Cardiac fibroblast (primary cell): ENCODE measurements at regions not wholly inside any gene's neighbourhood (a gene's known extent, or its start where the extent isn't known, plus 50 kb on each side); places are given as distances from the start of the nearest gene placed in this dataset.

ENCODE experiments used
- DNase-seq, 2 donors: peaks; one replicate each; pipeline versions ENCODE4 v3.0.0 to v3.0.0-alpha.2; 2010; ENCODE audit warnings: low read depth in 2 of 2
- H3K4me3 ChIP-seq, 2 donors: replicated peaks in 1 of 2; 1 replicate in 1 of 2; 2 replicates in 1 of 2; pipeline ENCODE4 v1.5.1; 2011; ENCODE audit warnings: low read depth in 2 of 2, low read length in 2 of 2, mild to moderate bottlenecking in 2 of 2, moderate library complexity in 1 of 2
- TF ChIP-seq, protein P1 (sequence below): IDR thresholded peaks from one replicate; pipeline ENCODE4 v1.5.1; 2011; ENCODE audit warnings: low read depth, mild to moderate bottlenecking, low read length, inconsistent platforms

- TF ChIP-seq, protein P1, sequence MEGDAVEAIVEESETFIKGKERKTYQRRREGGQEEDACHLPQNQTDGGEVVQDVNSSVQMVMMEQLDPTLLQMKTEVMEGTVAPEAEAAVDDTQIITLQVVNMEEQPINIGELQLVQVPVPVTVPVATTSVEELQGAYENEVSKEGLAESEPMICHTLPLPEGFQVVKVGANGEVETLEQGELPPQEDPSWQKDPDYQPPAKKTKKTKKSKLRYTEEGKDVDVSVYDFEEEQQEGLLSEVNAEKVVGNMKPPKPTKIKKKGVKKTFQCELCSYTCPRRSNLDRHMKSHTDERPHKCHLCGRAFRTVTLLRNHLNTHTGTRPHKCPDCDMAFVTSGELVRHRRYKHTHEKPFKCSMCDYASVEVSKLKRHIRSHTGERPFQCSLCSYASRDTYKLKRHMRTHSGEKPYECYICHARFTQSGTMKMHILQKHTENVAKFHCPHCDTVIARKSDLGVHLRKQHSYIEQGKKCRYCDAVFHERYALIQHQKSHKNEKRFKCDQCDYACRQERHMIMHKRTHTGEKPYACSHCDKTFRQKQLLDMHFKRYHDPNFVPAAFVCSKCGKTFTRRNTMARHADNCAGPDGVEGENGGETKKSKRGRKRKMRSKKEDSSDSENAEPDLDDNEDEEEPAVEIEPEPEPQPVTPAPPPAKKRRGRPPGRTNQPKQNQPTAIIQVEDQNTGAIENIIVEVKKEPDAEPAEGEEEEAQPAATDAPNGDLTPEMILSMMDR = no peak
- DNase-seq = no peak
- H3K4me3 ChIP-seq = no peak overlapping the region
Measured at GRCh38 chr3:87359025-87359424, 82.6 kb upstream of the POU1F1 start.

DNA sequence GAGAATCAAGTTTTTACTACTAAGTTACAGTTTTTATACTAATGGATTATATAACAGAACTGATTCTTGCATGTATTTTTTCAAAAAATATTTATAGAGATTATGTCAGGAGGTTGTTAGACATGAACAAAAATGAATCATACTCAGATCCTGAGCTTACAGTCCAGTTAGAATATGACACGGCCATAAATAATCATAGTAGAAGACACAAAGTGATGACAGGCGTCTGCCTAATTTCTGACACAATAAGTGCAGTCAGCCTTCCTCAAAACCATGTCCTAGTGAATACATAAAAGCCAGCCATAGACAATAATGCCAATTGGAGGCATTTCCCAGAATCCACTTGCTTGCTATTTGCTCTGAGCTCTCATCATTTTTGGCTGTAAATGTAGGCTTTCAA, 81.7 kb upstream of the POU1F1 start:
- H3K4me3 ChIP-seq = no peak overlapping the region
- peak in 1 of 2 donors; percentile 4 for DNase-seq
- TF ChIP-seq, protein P1 = no peak

GRCh38 chr3:87354398-87354797, 78.0 kb upstream of the POU1F1 start:
- H3K4me3 ChIP-seq = no peak overlapping the region
- TF ChIP-seq, protein P1 = no peak
- no peak for DNase-seq

- TF ChIP-seq, protein P1 = no peak
- no peak overlapping the region for H3K4me3 ChIP-seq
- DNase-seq = no peak
Measured at GRCh38 chr3:87351937-87352336, 75.6 kb upstream of the POU1F1 start.

DNA sequence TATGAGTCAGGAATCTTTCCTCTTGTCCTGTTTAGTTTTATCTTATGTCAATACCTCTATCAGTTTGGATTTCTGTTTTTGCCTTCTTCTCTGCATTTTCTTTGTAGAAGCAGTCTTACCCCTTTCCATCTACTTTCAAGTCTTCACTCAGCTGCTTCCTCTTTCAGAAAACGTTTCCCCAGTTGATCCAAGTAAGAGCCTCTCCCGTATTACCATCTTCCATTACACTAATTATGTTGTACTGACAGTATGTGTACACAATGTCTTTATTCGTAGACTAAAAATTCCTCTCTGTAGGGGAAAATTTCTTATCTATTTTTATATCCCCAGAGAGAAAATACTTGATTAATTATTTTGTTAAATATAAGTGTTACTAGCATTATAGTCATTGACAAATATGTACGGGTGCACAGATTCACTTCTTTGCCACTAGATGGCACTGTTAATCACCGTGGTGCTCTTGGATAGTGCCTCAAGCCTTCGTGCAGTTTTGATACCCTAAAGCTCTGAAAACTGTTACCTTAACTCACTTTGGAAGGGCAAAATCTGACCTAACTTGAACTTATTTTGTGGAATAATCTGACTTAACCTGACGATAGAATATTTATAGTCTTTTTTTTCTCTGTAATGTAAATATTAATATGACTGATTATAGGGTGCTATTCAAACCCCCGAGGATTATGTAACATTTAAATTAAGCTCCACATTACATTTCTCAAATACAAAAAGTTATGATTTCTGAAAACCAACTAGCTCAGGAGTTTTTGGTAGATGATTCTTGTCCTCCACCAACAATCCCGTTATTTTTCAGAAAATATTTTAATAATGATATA, 74.2 kb upstream of the POU1F1 start:
- DNase-seq = peak; percentile 65 to 71
- H3K4me3 ChIP-seq = no peak overlapping the region
- TF ChIP-seq, protein P1 = peak; percentile 83

DNA sequence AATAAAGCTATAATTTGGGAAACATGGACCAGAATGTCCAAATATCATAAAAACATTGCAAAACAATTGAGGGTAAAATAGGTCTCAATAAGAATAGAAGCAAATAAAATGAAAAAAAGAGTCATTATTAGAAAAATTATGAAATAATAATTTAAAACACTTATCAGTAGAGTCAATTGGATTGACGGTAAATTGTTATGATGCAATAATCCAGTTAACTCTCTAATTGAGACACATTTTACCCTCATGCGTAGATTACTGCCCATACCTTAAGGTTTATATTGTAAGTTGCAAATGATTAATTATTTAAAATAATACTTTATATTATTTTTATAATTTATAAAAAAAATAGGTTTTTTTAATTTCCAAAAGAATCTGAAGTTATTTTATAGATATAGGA, 73.4 kb upstream of the POU1F1 start:
- no peak for DNase-seq
- no peak overlapping the region for H3K4me3 ChIP-seq
- TF ChIP-seq, protein P1 = no peak
